ENCODE measurements at regions not wholly inside any gene's neighbourhood (a gene's known extent, or its start where the extent isn't known, plus 50 kb on each side); places are given as distances from the start of the nearest gene placed in this dataset.

GRCh38 chr10:121152033-121152432 is 300.9 kb downstream of the WDR11 start:
- H3K4me3 ChIP-seq (ENCODE audit: low read depth, low read length): no peak overlapping the region
- no peak for TF ChIP-seq CTCF (IDR thresholded peaks at IDR 0.05; ENCODE audit: low read depth, low read length, missing control alignments)
- no peak for DNase-seq (ENCODE audit: low read depth)

- no peak overlapping the region for H3K4me3 ChIP-seq (ENCODE audit: low read depth, low read length)
- no peak for DNase-seq (ENCODE audit: low read depth)
- TF ChIP-seq CTCF (IDR thresholded peaks at IDR 0.05; ENCODE audit: low read depth, low read length, missing control alignments): no peak
These were observed 301.8 kb downstream of the WDR11 start for GRCh38 chr10:121152935-121153334.

- no peak for DNase-seq (ENCODE audit: low read depth)
- TF ChIP-seq CTCF (IDR thresholded peaks at IDR 0.05; ENCODE audit: low read depth, low read length, missing control alignments): no peak
- H3K4me3 ChIP-seq (ENCODE audit: low read depth, low read length): no peak overlapping the region
These were observed 303.1 kb downstream of the WDR11 start for GRCh38 chr10:121154310-121154709.

- TF ChIP-seq CTCF (IDR thresholded peaks at IDR 0.05; ENCODE audit: low read depth, low read length, missing control alignments): no peak
- H3K4me3 ChIP-seq (ENCODE audit: low read depth, low read length): no peak overlapping the region
- no peak for DNase-seq (ENCODE audit: low read depth)
These were observed 303.7 kb downstream of the WDR11 start for GRCh38 chr10:121154846-121155245.

GRCh38 chr10:121155742-121156474 is 304.7 kb downstream of the WDR11 start:
- DNase-seq (ENCODE audit: low read depth): no peak
- no peak overlapping the region for H3K4me3 ChIP-seq (ENCODE audit: low read depth, low read length)
- TF ChIP-seq CTCF (IDR thresholded peaks at IDR 0.05; ENCODE audit: low read depth, low read length, missing control alignments): no peak

GRCh38 chr10:121157998-121158397 is 306.8 kb downstream of the WDR11 start:
- no peak for TF ChIP-seq CTCF (IDR thresholded peaks at IDR 0.05; ENCODE audit: low read depth, low read length, missing control alignments)
- no peak for DNase-seq (ENCODE audit: low read depth)
- no peak overlapping the region for H3K4me3 ChIP-seq (ENCODE audit: low read depth, low read length)

- H3K4me3 ChIP-seq (ENCODE audit: low read depth, low read length): no peak overlapping the region
- no peak for DNase-seq (ENCODE audit: low read depth)
- TF ChIP-seq CTCF (IDR thresholded peaks at IDR 0.05; ENCODE audit: low read depth, low read length, missing control alignments): no peak
These were observed 307.9 kb downstream of the WDR11 start for GRCh38 chr10:121158988-121159579.
